ENCODE measurements at regions not wholly inside any gene's neighbourhood (a gene's known extent, or its start where the extent isn't known, plus 50 kb on each side); places are given as distances from the start of the nearest gene placed in this dataset.

- DNase-seq (ENCODE audit: low read depth in 6 of 9, low spot score in 9 of 9), result no peak
- WGBS, result 95% methylated on average over 4 of the region's 4 CpGs
Measured at GRCh38 chr2:7429733-7430132, 512.5 kb downstream of the RNF144A start.

GRCh38 chr2:7430421-7430868 lies 513.2 kb downstream of the RNF144A start:
- Histone ChIP-seq H3K4me3 (ENCODE audit: low read length in 2 of 2) (peak overlapping the region in 1 of 2 donors; percentile 33), H3K27ac (ENCODE audit: low read depth in 1 of 2, low read length in 1 of 2) (peak overlapping the region in 1 of 2 donors; percentile 83), H3K36me3 (ENCODE audit: control insufficient read depth in 2 of 2, insufficient read depth in 2 of 2, low read length in 1 of 2) (no peaks in the 10 kb centered on the region), H3K4me1 (ENCODE audit: control insufficient read depth in 2 of 2, insufficient read depth in 2 of 2, low read length in 2 of 2) (peaks cover 4 to 25% of the 10 kb centered on the region in 2 donors), H3K27me3 (ENCODE audit: control insufficient read depth in 2 of 2, insufficient read depth in 1 of 2, low read length in 1 of 2) (peaks cover 6 to 14% of the 10 kb centered on the region in 2 donors), H3K9me3 (ENCODE audit: control insufficient read depth in 2 of 2, insufficient read depth in 1 of 2, low read length in 1 of 2) (peaks cover 0 to 8% of the 10 kb centered on the region in 2 donors)
- WGBS, result 79% methylated on average over 10 of the region's 10 CpGs
- peak in 2 of 9 donors; percentile 28 to 57 for DNase-seq (ENCODE audit: low read depth in 6 of 9, low spot score in 9 of 9)

More at GRCh38 chr2:7429733-7430132, 512.5 kb downstream of the RNF144A start:
- H3K36me3 ChIP-seq (ENCODE audit: control insufficient read depth in 2 of 2, insufficient read depth in 2 of 2, low read length in 1 of 2), result no peaks in the 10 kb centered on the region
- H3K27ac ChIP-seq (ENCODE audit: low read depth in 1 of 2, low read length in 1 of 2), result no peak overlapping the region
- peaks cover 6 to 14% of the 10 kb centered on the region in 2 donors for H3K27me3 ChIP-seq (ENCODE audit: control insufficient read depth in 2 of 2, insufficient read depth in 1 of 2, low read length in 1 of 2)
- H3K4me3 ChIP-seq (ENCODE audit: low read length in 2 of 2), result no peak overlapping the region
- H3K4me1 ChIP-seq (ENCODE audit: control insufficient read depth in 2 of 2, insufficient read depth in 2 of 2, low read length in 2 of 2), result peaks cover 4 to 25% of the 10 kb centered on the region in 2 donors
- H3K9me3 ChIP-seq (ENCODE audit: control insufficient read depth in 2 of 2, insufficient read depth in 1 of 2, low read length in 1 of 2), result peaks cover 0 to 8% of the 10 kb centered on the region in 2 donors

GRCh38 chr2:7430869-7431641 lies 513.8 kb downstream of the RNF144A start:
- H3K27me3 ChIP-seq (ENCODE audit: control insufficient read depth in 2 of 2, insufficient read depth in 1 of 2, low read length in 1 of 2), result peaks cover 6 to 14% of the 10 kb centered on the region in 2 donors
- 9% methylated on average over 56 of the region's 56 CpGs for WGBS
- H3K9me3 ChIP-seq (ENCODE audit: control insufficient read depth in 2 of 2, insufficient read depth in 1 of 2, low read length in 1 of 2), result peaks cover 0 to 8% of the 10 kb centered on the region in 2 donors
- H3K4me1 ChIP-seq (ENCODE audit: control insufficient read depth in 2 of 2, insufficient read depth in 2 of 2, low read length in 2 of 2), result peaks cover 4 to 25% of the 10 kb centered on the region in 2 donors
- H3K27ac ChIP-seq (ENCODE audit: low read depth in 1 of 2, low read length in 1 of 2), result peak overlapping the region in 1 of 2 donors; percentile 83
- no peaks in the 10 kb centered on the region for H3K36me3 ChIP-seq (ENCODE audit: control insufficient read depth in 2 of 2, insufficient read depth in 2 of 2, low read length in 1 of 2)
- DNase-seq (ENCODE audit: low read depth in 6 of 9, low spot score in 9 of 9), result peak in 4 of 9 donors; percentile 37 to 66 (median 41)
- H3K4me3 ChIP-seq (ENCODE audit: low read length in 2 of 2), result peak overlapping the region; percentile 33 to 48

GRCh38 chr2:7432436-7432835 lies 515.2 kb downstream of the RNF144A start:
- no peak overlapping the region for H3K4me3 ChIP-seq (ENCODE audit: low read length in 2 of 2)
- 76% methylated on average over 4 of the region's 4 CpGs for WGBS
- H3K9me3 ChIP-seq (ENCODE audit: control insufficient read depth in 2 of 2, insufficient read depth in 1 of 2, low read length in 1 of 2), result peaks cover 0 to 8% of the 10 kb centered on the region in 2 donors
- DNase-seq (ENCODE audit: low read depth in 6 of 9, low spot score in 9 of 9), result no peak
- peaks cover 6 to 14% of the 10 kb centered on the region in 2 donors for H3K27me3 ChIP-seq (ENCODE audit: control insufficient read depth in 2 of 2, insufficient read depth in 1 of 2, low read length in 1 of 2)
- peaks cover 4 to 25% of the 10 kb centered on the region in 2 donors for H3K4me1 ChIP-seq (ENCODE audit: control insufficient read depth in 2 of 2, insufficient read depth in 2 of 2, low read length in 2 of 2)
- H3K27ac ChIP-seq (ENCODE audit: low read depth in 1 of 2, low read length in 1 of 2), result no peak overlapping the region
- H3K36me3 ChIP-seq (ENCODE audit: control insufficient read depth in 2 of 2, insufficient read depth in 2 of 2, low read length in 1 of 2), result no peaks in the 10 kb centered on the region

GRCh38 chr2:7436096-7436906 lies 519.1 kb downstream of the RNF144A start:
- Histone ChIP-seq H3K9me3 (ENCODE audit: control insufficient read depth in 2 of 2, insufficient read depth in 1 of 2, low read length in 1 of 2) (peaks cover 0 to 8% of the 10 kb centered on the region in 2 donors), H3K27ac (ENCODE audit: low read depth in 1 of 2, low read length in 1 of 2) (no peak overlapping the region), H3K4me1 (ENCODE audit: control insufficient read depth in 2 of 2, insufficient read depth in 2 of 2, low read length in 2 of 2) (peaks cover 1 to 2% of the 10 kb centered on the region in 2 donors), H3K4me3 (ENCODE audit: low read length in 2 of 2) (no peak overlapping the region), H3K27me3 (ENCODE audit: control insufficient read depth in 2 of 2, insufficient read depth in 1 of 2, low read length in 1 of 2) (peaks cover 0 to 1% of the 10 kb centered on the region in 2 donors), H3K36me3 (ENCODE audit: control insufficient read depth in 2 of 2, insufficient read depth in 2 of 2, low read length in 1 of 2) (no peaks in the 10 kb centered on the region)
- 95% methylated on average over 9 of the region's 9 CpGs for WGBS
- DNase-seq (ENCODE audit: low read depth in 6 of 9, low spot score in 9 of 9), result no peak

- H3K27ac ChIP-seq (ENCODE audit: low read depth in 1 of 2, low read length in 1 of 2), result no peak overlapping the region
- DNase-seq (ENCODE audit: low read depth in 6 of 9, low spot score in 9 of 9), result no peak
- no peaks in the 10 kb centered on the region for H3K27me3 ChIP-seq (ENCODE audit: control insufficient read depth in 2 of 2, insufficient read depth in 1 of 2, low read length in 1 of 2)
- H3K4me1 ChIP-seq (ENCODE audit: control insufficient read depth in 2 of 2, insufficient read depth in 2 of 2, low read length in 2 of 2), result no peaks in the 10 kb centered on the region
- no peaks in the 10 kb centered on the region for H3K36me3 ChIP-seq (ENCODE audit: control insufficient read depth in 2 of 2, insufficient read depth in 2 of 2, low read length in 1 of 2)
- H3K4me3 ChIP-seq (ENCODE audit: low read length in 2 of 2), result no peak overlapping the region
- H3K9me3 ChIP-seq (ENCODE audit: control insufficient read depth in 2 of 2, insufficient read depth in 1 of 2, low read length in 1 of 2), result peaks cover 0 to 8% of the 10 kb centered on the region in 2 donors
Measured at GRCh38 chr2:7437141-7437540, 519.9 kb downstream of the RNF144A start.

- Histone ChIP-seq H3K4me1 (ENCODE audit: control insufficient read depth in 2 of 2, insufficient read depth in 2 of 2, low read length in 2 of 2) (no peaks in the 10 kb centered on the region), H3K27ac (ENCODE audit: low read depth in 1 of 2, low read length in 1 of 2) (no peak overlapping the region), H3K4me3 (ENCODE audit: low read length in 2 of 2) (no peak overlapping the region), H3K27me3 (ENCODE audit: control insufficient read depth in 2 of 2, insufficient read depth in 1 of 2, low read length in 1 of 2) (no peaks in the 10 kb centered on the region), H3K36me3 (ENCODE audit: control insufficient read depth in 2 of 2, insufficient read depth in 2 of 2, low read length in 1 of 2) (no peaks in the 10 kb centered on the region), H3K9me3 (ENCODE audit: control insufficient read depth in 2 of 2, insufficient read depth in 1 of 2, low read length in 1 of 2) (peaks cover 0 to 6% of the 10 kb centered on the region in 2 donors)
- DNase-seq (ENCODE audit: low read depth in 6 of 9, low spot score in 9 of 9), result no peak
- WGBS, result 93% methylated on average over 9 of the region's 9 CpGs
Measured at GRCh38 chr2:7437716-7438632, 520.8 kb downstream of the RNF144A start.

GRCh38 chr2:7438855-7439254 lies 521.6 kb downstream of the RNF144A start:
- WGBS, result 97% methylated on average over 1 of the region's 1 CpG
- no peak for DNase-seq (ENCODE audit: low read depth in 6 of 9, low spot score in 9 of 9)
- Histone ChIP-seq H3K27me3 (ENCODE audit: control insufficient read depth in 2 of 2, insufficient read depth in 1 of 2, low read length in 1 of 2) (no peaks in the 10 kb centered on the region), H3K27ac (ENCODE audit: low read depth in 1 of 2, low read length in 1 of 2) (no peak overlapping the region), H3K4me3 (ENCODE audit: low read length in 2 of 2) (no peak overlapping the region), H3K9me3 (ENCODE audit: control insufficient read depth in 2 of 2, insufficient read depth in 1 of 2, low read length in 1 of 2) (peaks cover 0 to 4% of the 10 kb centered on the region in 2 donors), H3K36me3 (ENCODE audit: control insufficient read depth in 2 of 2, insufficient read depth in 2 of 2, low read length in 1 of 2) (no peaks in the 10 kb centered on the region), H3K4me1 (ENCODE audit: control insufficient read depth in 2 of 2, insufficient read depth in 2 of 2, low read length in 2 of 2) (no peaks in the 10 kb centered on the region)
